Activated T-helper 1 cell treated with anti-CD3 and anti-CD28 coated beads, Interleukin-12 subunit alpha, Interleukin-12 subunit beta, Interleukin-2, Interleukin-4 antibody, amounts not matched to agents 30 ng/mL and 10 ng/mL and 1 ng/mL, durations not matched to agents 14 hours and 24 hours and 36 hours (primary cell): ENCODE measurements at regions not wholly inside any gene's neighbourhood (a gene's known extent, or its start where the extent isn't known, plus 50 kb on each side); places are given as distances from the start of the nearest gene placed in this dataset.

Experiments
- DNase-seq: peaks from one replicate; pipeline ENCODE4 v3.0.0; 2021; ENCODE audit warnings: low spot score
- H3K27ac Mint-ChIP-seq: one replicate; pipeline ENCODE4 v1.8.0; 2021; ENCODE audit warnings: mild to moderate bottlenecking, mixed read lengths
- H3K27me3 Mint-ChIP-seq: one replicate; pipeline ENCODE4 v1.8.0; 2022; ENCODE audit warnings: mild to moderate bottlenecking, moderate library complexity, mixed read lengths; ENCODE audit not compliant: insufficient read depth
- H3K36me3 Mint-ChIP-seq: one replicate; pipeline ENCODE4 v1.8.0; 2021; ENCODE audit warnings: low read depth, mixed read lengths
- H3K4me1 Mint-ChIP-seq: one replicate; pipeline ENCODE4 v1.8.0; 2021; ENCODE audit warnings: low read depth, mixed read lengths
- H3K4me3 Mint-ChIP-seq: one replicate; pipeline ENCODE4 v1.8.0; 2021; ENCODE audit warnings: mild to moderate bottlenecking, moderate library complexity, mixed read lengths
- H3K9me3 Mint-ChIP-seq: one replicate; pipeline ENCODE4 v1.8.0; 2021; ENCODE audit warnings: mixed read lengths
- intact Hi-C: fragments of 100-400 bp; cut with micrococcal nuclease; formaldehyde crosslinking; loops from one replicate; pipeline ENCODE4 v1.15.1; 2024

DNA sequence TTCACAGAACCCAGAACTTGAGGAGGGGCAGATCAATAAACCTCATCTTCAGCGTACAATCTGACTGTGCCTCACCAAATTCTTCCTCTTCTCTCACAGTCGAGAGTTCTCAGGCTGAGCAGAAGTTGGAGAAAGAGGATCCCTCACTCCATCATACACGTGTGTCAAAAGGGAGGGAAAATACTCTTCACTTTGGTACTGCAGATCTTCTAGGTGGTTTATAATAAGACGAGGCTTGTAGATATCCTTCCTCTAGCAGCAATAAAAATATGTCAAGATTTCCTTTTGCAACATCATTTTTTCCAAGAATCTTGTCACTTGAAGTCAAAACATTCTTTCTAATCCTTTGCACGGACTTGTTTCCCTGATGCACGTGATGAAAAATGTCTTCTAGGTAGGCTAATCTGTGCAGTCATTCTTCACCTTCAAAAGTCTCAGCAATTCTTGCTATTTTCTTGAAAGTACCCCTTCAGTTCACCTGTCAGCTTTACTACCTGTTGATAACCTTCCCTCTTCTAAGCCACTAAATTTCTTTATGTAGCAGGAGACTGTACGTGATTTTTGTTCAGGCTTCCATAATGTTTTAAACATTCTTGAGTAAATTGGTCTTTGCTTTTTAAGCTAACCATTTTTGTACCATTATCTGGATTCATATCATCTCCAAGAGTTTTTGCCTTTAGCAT lies 214.1 kb downstream of the NUAK1 start:
- intact Hi-C loops: no loop called here
- DNase-seq: no peak
- no peaks in the 10 kb centered on the region for H3K4me1 Mint-ChIP-seq
- no peaks in the 10 kb centered on the region for H3K9me3 Mint-ChIP-seq
- no peaks in the 10 kb centered on the region for H3K27me3 Mint-ChIP-seq
- no peaks in the 10 kb centered on the region for H3K36me3 Mint-ChIP-seq
- no peak overlapping the region for H3K4me3 Mint-ChIP-seq
- no peak overlapping the region for H3K27ac Mint-ChIP-seq

- H3K9me3 Mint-ChIP-seq: no peaks in the 10 kb centered on the region
These were observed 211.2 kb downstream of the NUAK1 start for GRCh38 chr12:105927564-105927963.

GRCh38 chr12:105928436-105928835 lies 210.3 kb downstream of the NUAK1 start:
- H3K4me3 Mint-ChIP-seq: no peak overlapping the region

More at GRCh38 chr12:105927564-105927963, 211.2 kb downstream of the NUAK1 start:
- no peak for DNase-seq
- H3K4me3 Mint-ChIP-seq: no peak overlapping the region
- no peaks in the 10 kb centered on the region for H3K36me3 Mint-ChIP-seq
- H3K4me1 Mint-ChIP-seq: no peaks in the 10 kb centered on the region
- no peak overlapping the region for H3K27ac Mint-ChIP-seq
- intact Hi-C loops: no loop called here
- H3K27me3 Mint-ChIP-seq: no peaks in the 10 kb centered on the region

GRCh38 chr12:105929192-105929591 lies 209.6 kb downstream of the NUAK1 start:
- Mint-ChIP-seq H3K27ac (no peak overlapping the region), H3K4me1 (no peaks in the 10 kb centered on the region), H3K9me3 (no peaks in the 10 kb centered on the region), H3K36me3 (no peaks in the 10 kb centered on the region), H3K27me3 (no peaks in the 10 kb centered on the region), H3K4me3 (no peak overlapping the region)
- intact Hi-C loops: no loop called here
- no peak for DNase-seq

More at GRCh38 chr12:105928436-105928835, 210.3 kb downstream of the NUAK1 start:
- DNase-seq: no peak
- Mint-ChIP-seq H3K9me3 (no peaks in the 10 kb centered on the region), H3K27me3 (no peaks in the 10 kb centered on the region), H3K27ac (no peak overlapping the region), H3K36me3 (no peaks in the 10 kb centered on the region), H3K4me1 (no peaks in the 10 kb centered on the region)
- intact Hi-C loops: no loop called here

GRCh38 chr12:105930557-105931503 lies 207.9 kb downstream of the NUAK1 start:
- Mint-ChIP-seq H3K27me3 (no peaks in the 10 kb centered on the region), H3K4me1 (no peaks in the 10 kb centered on the region), H3K36me3 (no peaks in the 10 kb centered on the region), H3K27ac (no peak overlapping the region), H3K4me3 (no peak overlapping the region), H3K9me3 (no peaks in the 10 kb centered on the region)
- DNase-seq: no peak
- intact Hi-C loops: no loop called here

DNA sequence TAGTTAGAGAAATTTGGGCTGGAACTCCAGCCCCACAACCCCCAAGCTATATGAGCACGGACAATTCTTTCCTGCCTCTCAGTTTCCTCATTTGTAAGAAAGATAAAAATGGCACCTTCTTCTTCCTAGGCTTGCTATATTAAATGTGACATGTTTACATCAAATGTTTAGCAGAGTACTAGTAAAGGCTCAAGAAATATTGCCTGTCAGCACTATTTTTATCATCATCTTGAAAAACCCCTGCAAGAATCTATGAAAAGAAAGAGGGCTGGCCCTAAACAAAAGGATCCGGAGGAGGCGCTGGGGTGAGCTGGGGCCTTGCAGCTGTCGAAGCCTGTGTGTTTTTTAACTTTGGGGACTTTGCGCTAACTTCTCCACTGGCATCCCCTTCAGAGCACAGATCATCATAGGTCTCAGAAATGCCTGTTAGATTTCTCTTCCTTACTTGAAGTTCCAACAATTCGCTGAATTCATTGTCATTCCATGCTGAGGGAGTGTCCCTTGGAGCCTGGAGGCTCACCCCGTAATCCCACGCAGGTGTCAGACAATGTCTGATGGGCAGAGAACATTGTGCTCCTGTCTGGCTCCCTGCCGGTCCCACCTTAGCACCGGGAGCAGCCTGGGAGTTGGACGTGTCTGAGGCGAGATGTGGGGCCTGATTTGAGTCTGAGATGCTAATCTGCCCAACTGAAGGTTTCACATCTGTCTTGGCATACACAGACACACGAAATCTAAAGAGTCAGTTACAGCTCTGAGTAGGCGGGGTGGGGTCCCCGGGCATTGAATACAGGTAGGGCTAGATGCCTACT lies 206.8 kb downstream of the NUAK1 start:
- Mint-ChIP-seq H3K4me3 (no peak overlapping the region), H3K27me3 (no peaks in the 10 kb centered on the region), H3K36me3 (no peaks in the 10 kb centered on the region), H3K4me1 (no peaks in the 10 kb centered on the region), H3K27ac (no peak overlapping the region), H3K9me3 (no peaks in the 10 kb centered on the region)
- no peak for DNase-seq
- intact Hi-C loops: no loop called here

DNA sequence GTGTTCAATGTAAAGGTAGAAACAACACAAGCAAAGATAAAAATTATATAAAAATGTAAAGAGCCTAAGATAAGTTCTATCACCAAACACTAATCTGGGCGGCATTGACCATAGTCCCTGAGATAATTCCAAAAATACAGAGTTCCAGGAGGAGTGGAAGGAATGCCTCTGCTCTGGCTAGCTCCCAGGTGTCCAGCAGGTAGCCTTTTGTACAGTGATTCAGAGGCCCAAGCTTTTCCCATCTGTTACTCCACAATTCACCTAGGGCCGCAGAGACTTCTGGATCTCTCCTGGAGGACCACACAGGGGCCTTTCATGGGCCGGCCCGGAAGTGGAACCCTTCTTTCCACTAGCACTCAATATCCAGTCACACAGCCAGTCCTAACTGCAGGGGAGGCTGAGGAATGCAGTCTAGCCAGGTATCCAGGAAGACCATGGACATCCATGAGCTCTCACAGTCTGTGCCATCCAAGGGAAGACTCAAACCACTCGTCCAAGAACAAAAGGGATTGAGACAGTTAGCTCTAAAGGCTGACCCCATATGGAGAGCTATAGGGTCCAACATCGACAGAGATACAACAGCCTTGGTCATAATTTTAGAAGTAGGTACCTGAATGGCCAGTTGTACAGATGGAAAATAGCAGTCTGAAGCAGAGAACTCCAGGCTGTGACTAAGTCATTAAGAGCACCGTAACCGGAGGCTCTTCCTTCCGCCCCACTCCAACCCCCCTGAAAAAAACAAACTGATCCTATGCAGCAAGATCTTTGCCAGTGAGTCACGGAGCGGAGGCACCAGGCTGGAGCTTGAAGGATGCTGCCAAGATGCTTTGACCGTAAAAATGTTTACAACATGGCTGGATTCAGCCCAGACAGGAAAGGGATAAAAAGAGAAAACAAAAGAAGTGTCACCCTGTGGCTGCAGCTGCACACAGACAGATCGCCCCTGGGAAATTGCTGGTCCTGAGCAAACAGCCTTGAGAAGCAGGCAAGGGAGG lies 204.8 kb downstream of the NUAK1 start:
- H3K27me3 Mint-ChIP-seq: no peaks in the 10 kb centered on the region
- no peaks in the 10 kb centered on the region for H3K9me3 Mint-ChIP-seq
- no peak overlapping the region for H3K4me3 Mint-ChIP-seq
- DNase-seq: no peak
- intact Hi-C loops: no loop called here
- no peak overlapping the region for H3K27ac Mint-ChIP-seq
- H3K36me3 Mint-ChIP-seq: no peaks in the 10 kb centered on the region
- H3K4me1 Mint-ChIP-seq: no peaks in the 10 kb centered on the region

GRCh38 chr12:105935106-105935505 lies 203.6 kb downstream of the NUAK1 start:
- H3K36me3 Mint-ChIP-seq: no peaks in the 10 kb centered on the region
- intact Hi-C loops: no loop called here
- DNase-seq: no peak
- no peaks in the 10 kb centered on the region for H3K4me1 Mint-ChIP-seq
- no peaks in the 10 kb centered on the region for H3K9me3 Mint-ChIP-seq
- H3K27me3 Mint-ChIP-seq: no peaks in the 10 kb centered on the region
- H3K4me3 Mint-ChIP-seq: no peak overlapping the region
- no peak overlapping the region for H3K27ac Mint-ChIP-seq

DNA sequence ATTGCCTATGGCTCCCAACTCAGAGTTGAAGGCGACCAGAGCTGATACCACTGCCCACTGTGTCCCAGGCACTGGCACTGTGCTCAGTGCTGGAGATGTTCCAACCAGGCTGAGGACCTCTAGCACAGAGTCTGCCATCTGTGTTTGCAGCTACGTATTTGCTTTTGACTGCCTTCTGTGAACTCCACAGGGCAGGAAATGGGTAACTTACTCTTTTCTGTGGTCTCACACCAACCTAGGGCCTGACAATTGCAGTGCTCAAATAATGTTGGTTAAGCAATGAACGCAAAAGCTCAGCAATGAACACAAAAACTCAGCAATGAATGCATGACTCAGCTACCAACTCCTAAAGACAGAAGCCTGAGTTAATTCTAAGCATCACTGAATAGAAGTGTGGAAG lies 202.8 kb downstream of the NUAK1 start:
- Mint-ChIP-seq H3K36me3 (no peaks in the 10 kb centered on the region), H3K27ac (no peak overlapping the region), H3K4me1 (no peaks in the 10 kb centered on the region), H3K27me3 (no peaks in the 10 kb centered on the region), H3K9me3 (no peaks in the 10 kb centered on the region), H3K4me3 (no peak overlapping the region)
- DNase-seq: no peak
- intact Hi-C loops: no loop called here

DNA sequence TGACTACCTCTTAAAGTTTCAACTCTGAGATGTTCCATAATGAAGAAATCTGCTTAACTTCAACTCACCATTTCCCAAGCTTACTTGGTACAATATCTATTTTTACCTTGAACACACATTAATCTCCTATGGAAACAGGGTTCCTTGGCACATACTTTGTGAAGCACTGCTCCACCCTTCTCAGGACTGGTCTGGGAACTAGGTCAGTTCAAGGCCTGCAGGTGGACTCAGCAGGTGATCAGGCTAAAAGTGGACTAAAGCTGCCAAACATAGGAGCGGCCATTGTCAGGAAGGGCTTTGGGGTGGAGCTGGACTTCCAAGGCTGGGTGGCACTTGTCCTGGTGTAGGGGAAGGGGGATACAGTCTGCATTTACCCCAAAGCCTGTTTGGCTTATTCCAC lies 202.3 kb downstream of the NUAK1 start:
- Mint-ChIP-seq H3K9me3 (no peaks in the 10 kb centered on the region), H3K4me3 (no peak overlapping the region), H3K27ac (no peak overlapping the region), H3K36me3 (no peaks in the 10 kb centered on the region), H3K4me1 (no peaks in the 10 kb centered on the region), H3K27me3 (no peaks in the 10 kb centered on the region)
- no peak for DNase-seq
- intact Hi-C loops: no loop called here

DNA sequence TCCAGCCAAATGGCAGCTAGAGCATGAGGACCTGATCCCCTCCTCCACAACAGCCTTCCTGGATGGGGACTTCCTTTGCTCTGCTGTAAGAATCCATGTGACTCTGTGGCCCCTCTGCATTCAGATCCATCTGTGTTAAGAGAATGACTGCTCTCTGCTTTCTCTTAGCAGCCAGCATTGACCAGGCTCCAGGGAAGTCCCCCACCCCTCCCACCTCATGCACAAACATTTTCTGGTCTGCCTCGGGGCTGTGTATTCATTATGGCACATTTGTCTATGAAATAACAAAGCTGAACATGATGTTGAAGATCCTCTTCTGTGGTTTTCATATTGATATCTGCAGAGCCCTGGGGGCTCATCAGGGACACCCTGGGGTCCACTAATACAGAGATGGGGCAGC lies 201.7 kb downstream of the NUAK1 start:
- Mint-ChIP-seq H3K4me1 (no peaks in the 10 kb centered on the region), H3K36me3 (no peaks in the 10 kb centered on the region), H3K27me3 (no peaks in the 10 kb centered on the region), H3K9me3 (no peaks in the 10 kb centered on the region), H3K4me3 (no peak overlapping the region), H3K27ac (no peak overlapping the region)
- intact Hi-C loops: no loop called here
- no peak for DNase-seq

DNA sequence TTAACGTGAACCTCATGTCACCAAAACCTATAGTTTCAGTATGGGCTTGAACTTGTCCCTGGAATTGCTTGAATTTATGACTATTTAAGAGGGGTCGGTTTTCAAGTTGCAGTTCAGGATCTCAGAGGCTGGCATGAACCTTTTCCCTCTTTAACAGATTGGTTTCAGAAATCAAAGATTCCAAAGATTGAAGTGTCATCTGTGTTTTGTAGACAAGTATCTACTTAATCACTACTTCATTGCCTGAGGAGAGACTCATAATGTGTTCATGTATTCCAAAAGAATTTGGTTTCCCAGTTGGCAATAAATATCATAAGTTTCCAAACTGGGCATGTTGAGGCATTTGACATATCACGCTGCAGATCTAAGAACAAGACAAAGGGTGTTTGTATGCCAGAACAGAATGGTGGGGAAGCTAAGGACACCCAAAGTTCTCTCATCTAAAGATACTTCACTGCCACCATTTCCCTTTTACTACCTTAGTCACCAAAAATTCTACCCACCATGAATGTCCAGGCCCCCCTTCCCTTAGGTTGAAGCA lies 199.5 kb downstream of the NUAK1 start:
- Mint-ChIP-seq H3K4me1 (no peaks in the 10 kb centered on the region), H3K27me3 (no peaks in the 10 kb centered on the region), H3K27ac (no peak overlapping the region), H3K36me3 (no peaks in the 10 kb centered on the region), H3K9me3 (no peaks in the 10 kb centered on the region), H3K4me3 (no peak overlapping the region)
- intact Hi-C loops: no loop called here
- no peak for DNase-seq
